ENCODE measurements at regions not wholly inside any gene's neighbourhood (a gene's known extent, or its start where the extent isn't known, plus 50 kb on each side); places are given as distances from the start of the nearest gene placed in this dataset.

DNA sequence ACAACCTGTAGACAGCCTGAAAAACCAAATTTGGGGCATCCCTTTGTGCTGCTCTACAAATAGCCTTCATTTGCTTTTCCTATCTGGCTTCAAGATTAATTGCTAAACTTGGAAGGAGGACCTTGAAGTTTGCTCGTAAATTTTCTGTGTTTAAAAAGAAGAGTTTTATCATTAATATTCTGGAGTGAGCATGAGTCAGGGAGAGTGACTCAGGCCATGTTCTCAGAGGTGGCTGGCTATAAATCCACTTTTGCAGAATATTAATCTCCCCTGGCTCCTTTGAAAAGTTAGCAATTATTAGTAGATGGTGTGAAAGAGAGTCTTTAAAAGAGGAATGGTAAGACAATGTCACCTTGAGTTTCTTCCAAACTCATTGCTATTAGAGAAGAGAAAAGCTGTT, 91.0 kb downstream of the ANKEF1 start:
- intact Hi-C loops (cut with DNase I): no loop called here
- DNase-seq (no peak), ATAC-seq (no peak)
- Histone ChIP-seq H3K4me3 (no peak overlapping the region), H3K36me3 (no peaks in the 10 kb centered on the region), H3K9me3 (peaks cover 0 to 23% (median 15%) of the 10 kb centered on the region in 12 donors), H3K4me1 (no peaks in the 10 kb centered on the region), H3K27ac (no peak overlapping the region), H3K27me3 (no peaks in the 10 kb centered on the region)
- 69 to 83% (median 78%) methylated on average over 1 of the region's 1 CpG for WGBS, 4 donors
- TF ChIP-seq, protein P1, sequence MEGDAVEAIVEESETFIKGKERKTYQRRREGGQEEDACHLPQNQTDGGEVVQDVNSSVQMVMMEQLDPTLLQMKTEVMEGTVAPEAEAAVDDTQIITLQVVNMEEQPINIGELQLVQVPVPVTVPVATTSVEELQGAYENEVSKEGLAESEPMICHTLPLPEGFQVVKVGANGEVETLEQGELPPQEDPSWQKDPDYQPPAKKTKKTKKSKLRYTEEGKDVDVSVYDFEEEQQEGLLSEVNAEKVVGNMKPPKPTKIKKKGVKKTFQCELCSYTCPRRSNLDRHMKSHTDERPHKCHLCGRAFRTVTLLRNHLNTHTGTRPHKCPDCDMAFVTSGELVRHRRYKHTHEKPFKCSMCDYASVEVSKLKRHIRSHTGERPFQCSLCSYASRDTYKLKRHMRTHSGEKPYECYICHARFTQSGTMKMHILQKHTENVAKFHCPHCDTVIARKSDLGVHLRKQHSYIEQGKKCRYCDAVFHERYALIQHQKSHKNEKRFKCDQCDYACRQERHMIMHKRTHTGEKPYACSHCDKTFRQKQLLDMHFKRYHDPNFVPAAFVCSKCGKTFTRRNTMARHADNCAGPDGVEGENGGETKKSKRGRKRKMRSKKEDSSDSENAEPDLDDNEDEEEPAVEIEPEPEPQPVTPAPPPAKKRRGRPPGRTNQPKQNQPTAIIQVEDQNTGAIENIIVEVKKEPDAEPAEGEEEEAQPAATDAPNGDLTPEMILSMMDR (IDR thresholded peaks at IDR 0.05): no peak
- TF ChIP-seq POLR2A (IDR thresholded peaks at IDR 0.05): no peak

DNA sequence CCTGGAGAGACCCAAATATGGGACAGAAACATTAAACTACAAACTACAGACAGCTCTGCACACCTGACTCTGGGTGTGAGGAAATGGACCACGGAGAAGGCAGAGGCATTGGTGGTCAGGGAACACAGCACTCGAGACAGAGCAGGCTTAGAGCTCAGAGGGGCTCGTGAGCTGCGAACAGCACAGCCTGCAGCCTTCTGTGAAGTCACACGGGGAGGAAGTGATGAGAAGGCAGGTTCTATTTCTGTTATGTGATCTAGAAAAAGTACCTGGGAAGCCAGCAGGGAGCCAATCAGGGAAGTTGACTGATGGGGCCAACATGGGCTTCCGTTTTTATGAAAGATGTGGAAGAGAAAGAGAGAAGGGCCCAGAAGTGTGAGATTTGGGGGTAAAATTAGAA, 88.9 kb upstream of the SNAP25 start:
- Histone ChIP-seq H3K4me1 (peaks cover 0 to 12% (median 0%) of the 10 kb centered on the region in 12 donors), H3K27ac (no peak overlapping the region), H3K27me3 (no peaks in the 10 kb centered on the region), H3K9me3 (peaks cover 0 to 13% (median 7%) of the 10 kb centered on the region in 12 donors), H3K4me3 (no peak overlapping the region), H3K36me3 (no peaks in the 10 kb centered on the region)
- ATAC-seq: no peak
- no peak for DNase-seq
- WGBS, 4 donors: 70 to 78% (median 75%) methylated on average over 6 of the region's 6 CpGs
- TF ChIP-seq, protein P1 (IDR thresholded peaks at IDR 0.05): no peak
- TF ChIP-seq POLR2A (IDR thresholded peaks at IDR 0.05): no peak
- intact Hi-C loops (cut with DNase I): loop anchor here in 2 of 10 donors (5.0 to 10.0 kb wide), 2 partner anchors 52 to 225 kb away; no protein-coding TSS in a partner anchor

DNA sequence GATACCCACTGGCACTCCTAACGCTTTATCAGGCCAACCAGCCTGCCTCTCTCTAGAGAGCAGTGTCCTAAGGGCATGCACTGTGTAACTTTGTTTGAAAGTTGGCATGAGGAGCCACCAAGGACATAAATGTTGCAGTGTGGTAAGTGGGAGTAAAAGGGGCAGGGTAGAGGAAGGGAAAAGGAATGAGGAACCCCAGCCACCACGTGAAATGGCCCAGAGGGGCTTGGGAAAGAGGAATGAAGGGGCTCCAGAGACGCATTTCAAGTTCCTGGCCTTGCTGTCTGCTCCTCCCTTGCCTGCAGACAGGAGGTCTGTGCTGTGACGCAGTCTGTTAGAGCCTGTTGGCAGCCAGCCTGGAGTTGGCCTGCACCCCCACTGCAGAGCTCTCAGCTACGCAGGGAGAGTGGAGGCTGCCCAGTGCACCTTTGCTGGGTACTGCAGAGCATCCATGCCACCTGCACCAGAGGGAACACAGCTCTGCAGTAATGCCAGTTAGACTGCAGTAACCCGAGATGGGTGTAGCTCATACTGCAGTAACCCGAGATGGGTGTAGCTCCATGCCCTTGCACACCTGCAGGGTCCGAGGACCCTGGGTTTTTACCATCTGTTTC, 86.8 kb upstream of the SNAP25 start:
- DNase-seq (peak; percentile 65 to 87 (median 76)), ATAC-seq (peak; percentile 93 to 99 (median 98))
- Histone ChIP-seq H3K27ac (peak overlapping the region in 8 of 12 donors; percentile 31 to 82 (median 42)), H3K36me3 (no peaks in the 10 kb centered on the region), H3K4me3 (no peak overlapping the region), H3K4me1 (peaks cover 0 to 12% (median 0%) of the 10 kb centered on the region in 12 donors), H3K9me3 (no peaks in the 10 kb centered on the region), H3K27me3 (no peaks in the 10 kb centered on the region)
- WGBS, 4 donors: 20 to 27% (median 26%) methylated on average over 8 of the region's 8 CpGs
- TF ChIP-seq, protein P1 (IDR thresholded peaks at IDR 0.05): peak in 2 of 12 donors; percentile 9 to 34
- TF ChIP-seq POLR2A (IDR thresholded peaks at IDR 0.05): no peak
- intact Hi-C loops (cut with DNase I): loop anchor here in 2 of 10 donors (5.0 to 10.0 kb wide), 2 partner anchors 55 to 223 kb away; no protein-coding TSS in a partner anchor

DNA sequence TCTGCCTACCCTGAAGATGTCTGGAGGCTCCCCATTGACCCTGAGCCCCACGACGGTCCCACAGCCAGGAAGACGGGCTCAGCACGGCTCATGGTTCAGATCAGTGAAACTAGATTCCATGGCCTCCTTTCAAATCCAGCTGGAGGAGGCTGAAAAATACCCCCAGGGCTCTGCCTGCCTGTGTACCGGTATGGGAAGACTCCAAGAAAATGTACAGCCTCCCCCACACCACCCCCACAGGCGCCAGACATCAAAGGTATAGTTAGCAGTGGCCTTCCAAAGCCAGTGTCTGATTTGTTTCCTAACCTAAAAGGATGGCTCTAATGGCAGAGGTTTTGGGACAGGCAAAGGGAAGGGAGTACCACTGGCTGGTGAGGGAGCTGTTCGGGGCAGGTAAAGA, 86.2 kb upstream of the SNAP25 start:
- Histone ChIP-seq H3K9me3 (no peaks in the 10 kb centered on the region), H3K27me3 (no peaks in the 10 kb centered on the region), H3K4me3 (no peak overlapping the region), H3K27ac (no peak overlapping the region), H3K4me1 (peaks cover 0 to 12% (median 0%) of the 10 kb centered on the region in 12 donors), H3K36me3 (no peaks in the 10 kb centered on the region)
- intact Hi-C loops (cut with DNase I): loop anchor here in 2 of 10 donors (5.0 to 10.0 kb wide), 2 partner anchors 55 to 222 kb away; no protein-coding TSS in a partner anchor
- DNase-seq: no peak
- peak in 1 of 4 donors; percentile 5 for ATAC-seq
- WGBS, 4 donors: 68 to 89% (median 78%) methylated on average over 6 to 7 of the region's 7 CpGs
- TF ChIP-seq, protein P1 (IDR thresholded peaks at IDR 0.05): no peak
- TF ChIP-seq POLR2A (IDR thresholded peaks at IDR 0.05): no peak
